ENCODE measurements at regions not wholly inside any gene's neighbourhood (a gene's known extent, or its start where the extent isn't known, plus 50 kb on each side); places are given as distances from the start of the nearest gene placed in this dataset.
"Not testable (repeated sequence)": the region's sequence is repeated elsewhere in the genome, so short reads cannot be mapped to it uniquely, and the experiment has no call there.

DNA sequence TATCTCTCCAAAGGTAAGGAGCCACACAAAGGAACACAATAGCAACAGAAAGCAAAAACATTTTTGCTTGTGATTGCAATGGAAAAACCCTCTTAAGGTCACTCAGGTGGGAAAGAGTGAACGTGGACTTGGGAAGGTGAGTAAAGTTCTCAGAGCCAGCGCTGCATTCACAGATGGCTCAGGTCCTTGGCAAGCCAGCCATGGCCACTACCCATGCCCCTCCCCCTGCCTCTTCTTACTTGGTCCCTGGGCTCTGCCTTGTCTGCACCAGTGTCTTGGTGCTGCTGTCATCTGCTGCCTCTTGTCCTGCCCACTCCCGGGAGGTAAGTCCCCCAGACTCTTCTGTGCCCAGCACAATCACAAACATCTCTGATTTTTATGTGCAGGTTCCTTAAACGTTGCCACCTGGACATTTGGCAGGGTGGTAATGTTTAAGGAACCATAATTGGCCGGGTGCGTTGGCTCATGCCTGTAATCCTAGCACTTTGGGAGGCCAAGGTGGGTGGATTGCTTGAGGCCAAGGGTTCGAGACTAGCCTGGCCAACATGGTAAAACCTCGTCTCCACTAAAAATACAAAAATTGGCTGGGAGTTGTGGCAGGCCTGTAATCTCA lies 74.6 kb downstream of the FEM1C start:
- no peak for DNase-seq

DNA sequence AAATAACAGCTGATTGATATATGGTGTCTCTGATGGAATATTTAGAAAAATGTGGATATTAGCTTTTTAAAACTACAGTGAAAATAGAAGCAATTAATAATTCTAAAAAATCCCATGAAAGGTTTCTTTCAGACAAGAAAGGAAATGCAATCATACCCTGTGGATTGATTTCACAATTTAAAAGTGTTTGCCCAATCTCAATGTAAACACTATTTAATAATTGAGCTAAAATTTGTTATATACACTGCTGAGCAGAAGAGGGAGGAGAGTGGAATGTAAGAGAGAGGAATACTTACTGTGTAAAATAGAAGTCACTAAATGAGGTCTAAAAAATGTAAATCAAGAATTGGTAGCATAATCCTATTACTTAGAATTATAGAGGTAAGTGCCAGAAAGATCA lies 76.9 kb downstream of the FEM1C start:
- DNase-seq: no peak

DNA sequence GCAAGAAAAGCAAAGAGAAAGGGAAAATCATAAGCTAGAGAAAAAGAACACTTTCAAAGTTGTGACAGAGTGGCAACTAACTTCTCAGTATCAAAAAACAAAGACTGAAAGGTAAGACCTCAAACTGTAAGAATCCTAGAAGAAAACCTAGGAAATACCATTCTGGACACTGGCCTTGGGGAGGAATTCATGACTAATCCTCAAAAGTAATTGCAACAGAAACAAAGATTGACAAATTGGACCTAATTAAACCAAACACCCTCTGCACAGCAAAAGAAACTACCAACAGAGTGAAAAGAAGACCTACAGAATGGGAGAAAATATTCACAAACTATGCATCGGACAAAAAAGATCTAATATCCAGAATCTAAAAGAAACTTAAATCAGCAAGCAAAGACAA lies 79.1 kb downstream of the FEM1C start:
- DNase-seq: no peak

DNA sequence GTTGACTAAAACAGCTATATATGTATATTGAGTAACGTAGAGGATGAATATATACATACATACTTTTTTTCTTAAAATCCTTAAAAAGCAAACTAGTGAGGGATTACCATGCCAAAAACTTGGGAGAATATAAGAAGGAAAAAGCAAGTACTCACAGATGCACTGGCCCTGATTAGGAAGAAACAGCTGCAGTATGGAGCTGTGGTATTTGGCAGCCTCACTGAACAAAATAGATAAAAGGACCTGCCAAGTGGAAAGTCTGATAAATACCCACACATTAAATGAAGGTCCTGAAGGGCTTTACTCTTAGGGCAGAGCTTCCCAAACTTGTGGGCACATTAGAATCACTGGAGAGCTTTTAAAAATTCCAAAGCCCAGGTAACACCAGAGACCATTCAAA lies 80.6 kb downstream of the FEM1C start:
- no peak for DNase-seq

DNA sequence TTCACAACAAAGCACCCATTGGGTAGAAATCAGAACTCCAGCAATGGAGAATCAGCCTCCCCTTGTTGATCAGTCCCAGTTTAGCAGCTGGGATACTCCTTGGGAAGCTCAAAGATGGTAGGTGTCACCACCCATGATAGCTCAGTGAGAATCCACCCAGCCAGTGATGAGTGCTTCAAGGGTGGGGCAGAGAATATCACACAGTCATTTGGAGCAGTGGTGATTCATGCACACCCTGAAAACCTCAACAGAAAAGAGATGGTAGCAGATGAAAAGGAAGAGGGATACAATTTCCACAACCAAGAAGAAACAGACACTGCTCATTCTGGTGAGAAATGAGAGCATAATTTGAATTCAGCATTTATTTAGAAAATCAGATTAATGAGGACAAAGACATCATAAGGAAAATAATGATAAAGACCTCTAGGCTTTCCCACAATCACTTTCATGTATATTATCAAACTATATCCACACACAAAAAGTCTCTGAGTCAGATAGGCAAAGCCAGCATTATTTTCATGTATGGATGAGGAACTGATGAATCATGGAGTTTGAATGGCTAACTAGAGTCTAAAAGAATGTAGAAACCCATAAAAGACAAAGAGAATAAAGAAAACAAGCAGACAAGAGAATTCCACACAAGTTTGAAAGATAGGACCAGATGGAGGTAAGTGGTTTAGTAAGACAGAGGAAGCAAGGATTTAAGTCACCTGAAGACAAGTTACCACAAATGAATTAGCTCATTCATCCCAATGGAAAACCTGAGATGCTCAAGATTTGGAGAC lies 82.9 kb downstream of the FEM1C start:
- DNase-seq: no peak

DNA sequence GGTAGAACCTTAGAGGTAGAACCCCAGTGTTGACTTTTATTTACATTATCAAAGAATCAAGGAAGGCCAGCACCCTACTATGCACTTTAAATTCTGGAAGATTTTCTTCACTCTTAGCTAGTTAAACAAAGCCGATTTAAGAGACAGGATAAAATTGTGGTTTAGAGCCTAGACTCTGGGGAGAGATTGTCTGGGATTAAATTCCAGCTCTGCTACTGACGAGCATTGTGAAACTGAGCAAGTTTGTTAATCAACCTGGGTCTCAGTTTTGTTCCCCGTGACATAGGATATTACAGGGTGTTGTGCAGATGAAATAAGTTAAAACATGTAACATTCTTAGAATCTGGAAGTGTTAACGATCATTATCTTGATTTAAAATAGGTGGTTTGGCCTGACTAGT lies 83.5 kb downstream of the FEM1C start:
- DNase-seq: no peak

DNA sequence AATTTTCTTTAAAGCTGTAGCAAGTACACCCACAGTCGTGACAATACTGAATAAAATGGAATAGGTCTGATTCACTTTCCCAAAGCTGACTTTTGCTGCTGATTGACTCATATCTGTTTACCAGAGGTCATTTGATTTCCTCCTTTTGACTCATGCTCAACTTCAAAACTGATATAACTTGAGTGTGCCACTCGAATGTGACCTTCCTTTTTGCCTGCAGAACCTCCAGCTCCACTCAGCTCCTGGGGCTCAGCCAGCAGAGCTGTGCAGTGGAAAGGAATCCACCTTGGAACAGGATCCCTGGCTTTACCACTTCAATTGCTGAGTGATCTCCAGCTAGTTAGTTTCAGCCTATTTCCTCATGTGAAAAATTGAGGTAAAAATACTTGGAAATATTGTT lies 84.1 kb downstream of the FEM1C start:
- no peak for DNase-seq

DNA sequence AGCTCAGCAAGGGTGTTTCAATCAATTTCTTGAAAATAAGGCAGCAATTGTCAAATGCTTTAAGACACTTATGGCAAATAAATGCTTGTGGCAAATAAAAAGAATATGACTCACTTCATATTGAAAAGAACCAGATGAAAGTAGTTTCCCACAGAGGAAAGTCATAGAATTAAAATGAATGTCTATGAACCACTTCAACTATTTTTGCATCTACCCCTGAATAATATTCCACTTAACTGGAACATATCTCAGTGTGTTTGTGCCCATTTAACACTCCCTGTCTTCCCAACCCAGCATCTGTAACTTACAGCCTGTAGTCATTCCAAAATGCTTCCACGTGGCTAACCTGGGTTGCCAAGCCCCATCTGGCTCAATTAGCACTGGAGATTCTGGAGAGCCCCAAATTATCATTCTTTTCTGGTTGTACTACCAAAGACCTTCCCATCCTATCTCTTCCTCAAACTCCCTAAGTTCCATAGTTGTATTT lies 84.7 kb downstream of the FEM1C start:
- DNase-seq: no peak

DNA sequence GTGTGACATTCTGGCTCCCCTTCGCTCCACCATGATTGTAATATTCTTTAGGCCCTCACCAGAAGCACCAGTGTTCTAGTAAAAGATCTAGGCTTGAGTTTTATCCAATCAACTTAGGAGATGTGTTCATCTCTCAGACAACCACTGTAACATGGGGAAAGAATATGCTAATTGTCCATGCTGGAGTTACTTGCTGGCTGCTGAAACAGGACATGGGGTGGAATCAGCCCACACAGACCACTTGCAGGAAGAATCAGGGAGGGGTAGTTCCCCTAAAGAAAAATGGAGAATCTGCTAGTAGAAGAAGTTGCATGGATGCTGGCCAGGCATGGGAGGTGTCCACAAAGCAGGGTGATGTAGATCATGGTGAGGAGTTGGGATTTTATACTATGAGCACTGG lies 86.2 kb downstream of the FEM1C start:
- no peak for DNase-seq

DNA sequence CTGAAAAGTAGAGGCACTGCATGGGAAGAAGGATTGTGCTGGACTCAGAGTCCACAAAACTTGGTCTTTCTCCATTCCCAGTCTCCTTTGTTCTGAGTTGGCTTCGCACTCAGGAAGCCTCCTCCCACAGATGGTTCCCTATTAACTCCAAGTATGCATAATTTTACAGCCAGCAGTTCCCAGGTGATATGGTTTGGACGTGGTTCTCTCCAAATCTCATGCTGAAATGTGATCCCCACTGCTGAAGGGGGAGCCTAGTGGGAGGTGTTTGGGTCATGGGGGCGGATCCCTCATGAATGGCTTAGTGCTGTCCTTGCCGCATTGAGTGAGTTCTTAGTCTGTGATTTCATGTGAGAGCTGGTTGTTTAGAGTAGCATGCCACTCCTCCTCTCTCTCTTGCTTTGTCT lies 86.6 kb downstream of the FEM1C start:
- DNase-seq: no peak

DNA sequence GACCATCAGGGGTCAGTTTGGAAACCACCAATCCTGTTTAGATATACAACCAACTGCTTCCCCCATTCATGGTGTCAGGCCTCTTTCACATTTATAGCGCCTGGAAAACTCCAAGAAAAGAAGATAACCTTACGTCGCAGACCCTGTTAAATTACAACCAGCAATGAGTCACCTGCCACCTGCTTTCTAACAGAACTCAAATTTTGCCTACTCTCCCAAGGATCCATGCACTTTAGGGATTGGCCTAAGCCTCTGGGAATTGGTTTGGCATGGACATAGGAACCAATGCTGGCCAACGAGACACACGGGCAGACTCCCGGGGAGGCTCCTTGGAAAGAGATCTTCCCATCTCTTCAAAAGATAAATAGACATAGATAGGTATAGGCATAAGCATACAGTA lies 87.0 kb downstream of the FEM1C start:
- DNase-seq: no peak

DNA sequence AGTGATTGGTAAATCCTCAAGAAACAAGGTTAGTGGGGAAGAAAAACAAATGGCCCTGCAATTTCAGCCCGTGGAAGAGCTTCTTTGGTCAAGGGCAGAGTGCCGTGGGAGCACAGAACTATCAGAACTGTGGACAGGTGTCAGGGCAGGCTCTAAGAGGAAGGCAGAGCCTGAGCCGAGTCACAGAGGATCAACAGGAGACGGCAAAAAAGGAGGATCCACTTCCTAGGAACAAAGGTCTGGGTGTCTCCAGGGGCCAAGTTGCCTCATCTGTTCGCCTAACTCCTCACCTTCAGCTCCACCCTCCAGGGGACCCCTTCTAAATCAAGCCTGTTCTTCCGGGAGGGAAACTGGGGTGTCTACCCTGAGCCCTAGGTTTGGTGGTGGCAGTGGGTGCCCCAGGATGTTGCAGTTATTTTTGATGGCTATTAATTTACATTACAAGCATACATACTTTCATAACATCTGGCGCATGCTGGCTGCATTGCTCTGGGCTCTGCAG lies 88.0 kb downstream of the FEM1C start:
- DNase-seq: no peak

DNA sequence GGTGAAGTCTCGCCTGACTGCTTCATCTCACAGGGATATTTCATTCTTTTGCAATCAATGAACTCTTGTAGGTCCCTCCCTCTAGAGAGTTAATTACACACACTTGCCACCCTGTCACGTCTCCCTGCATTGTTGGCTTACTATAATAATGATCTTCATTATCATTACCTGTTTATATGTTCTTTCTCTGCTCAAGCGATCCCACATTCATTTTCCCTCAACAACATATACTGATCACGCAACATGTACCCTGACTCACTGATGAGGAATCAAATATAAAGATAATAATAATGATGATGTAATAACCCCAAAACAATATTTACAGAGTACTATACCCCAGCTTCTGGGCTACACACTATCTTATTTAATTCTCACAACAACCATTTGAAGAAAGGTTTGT lies 88.5 kb downstream of the FEM1C start:
- no peak for DNase-seq

DNA sequence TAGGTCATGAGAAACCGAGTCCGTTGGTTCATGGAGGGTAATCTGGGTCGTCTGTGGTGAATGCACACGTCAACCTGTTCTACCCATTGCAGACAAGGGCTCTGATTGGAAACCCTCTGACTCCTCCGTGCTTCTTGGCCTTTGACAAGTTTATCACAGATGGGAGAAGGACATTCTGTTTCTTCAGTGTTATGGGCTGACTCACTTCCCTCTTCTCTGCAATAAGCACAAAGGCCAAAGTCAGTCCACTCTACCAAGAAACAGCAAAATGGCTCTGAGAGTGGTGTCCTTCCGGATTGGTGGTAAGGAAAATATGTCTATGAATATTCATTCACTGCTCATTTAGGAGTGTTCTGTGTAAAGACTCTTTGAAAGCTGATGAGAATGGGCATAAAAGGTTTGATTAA lies 89.3 kb downstream of the FEM1C start:
- DNase-seq: no peak

DNA sequence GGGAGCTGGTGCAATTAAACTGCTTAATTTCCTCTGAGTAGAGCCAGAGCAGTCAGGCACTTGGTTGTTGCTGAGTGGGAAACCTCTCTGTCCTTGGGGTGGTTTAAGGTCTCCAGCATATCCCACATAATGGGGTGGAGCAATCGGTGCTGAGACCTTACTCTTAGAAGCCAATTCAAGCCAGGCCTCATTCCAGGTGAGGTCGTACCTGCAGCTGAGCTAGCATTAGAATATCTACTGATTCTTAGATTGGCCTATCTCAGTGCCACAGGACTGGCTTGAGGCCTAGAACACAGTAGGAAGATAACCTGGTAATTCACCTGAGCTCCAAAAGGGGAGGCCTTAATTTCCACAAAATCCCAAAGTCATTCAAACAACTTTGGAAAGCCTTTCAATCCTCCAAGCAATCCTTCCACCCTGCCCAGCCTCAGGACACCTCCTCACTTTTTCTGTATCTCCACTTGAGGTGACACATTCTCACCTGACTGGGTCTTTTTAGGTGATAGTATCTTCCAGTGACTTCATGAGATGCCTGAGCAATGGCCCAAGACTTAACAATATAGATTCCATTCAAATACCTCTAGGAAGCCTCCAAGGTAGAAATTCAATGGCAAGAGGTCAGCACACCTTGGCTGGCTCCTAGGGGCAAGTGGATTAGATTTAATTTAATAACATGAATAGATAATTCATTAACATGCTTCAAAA lies 91.0 kb downstream of the FEM1C start:
- no peak for DNase-seq

DNA sequence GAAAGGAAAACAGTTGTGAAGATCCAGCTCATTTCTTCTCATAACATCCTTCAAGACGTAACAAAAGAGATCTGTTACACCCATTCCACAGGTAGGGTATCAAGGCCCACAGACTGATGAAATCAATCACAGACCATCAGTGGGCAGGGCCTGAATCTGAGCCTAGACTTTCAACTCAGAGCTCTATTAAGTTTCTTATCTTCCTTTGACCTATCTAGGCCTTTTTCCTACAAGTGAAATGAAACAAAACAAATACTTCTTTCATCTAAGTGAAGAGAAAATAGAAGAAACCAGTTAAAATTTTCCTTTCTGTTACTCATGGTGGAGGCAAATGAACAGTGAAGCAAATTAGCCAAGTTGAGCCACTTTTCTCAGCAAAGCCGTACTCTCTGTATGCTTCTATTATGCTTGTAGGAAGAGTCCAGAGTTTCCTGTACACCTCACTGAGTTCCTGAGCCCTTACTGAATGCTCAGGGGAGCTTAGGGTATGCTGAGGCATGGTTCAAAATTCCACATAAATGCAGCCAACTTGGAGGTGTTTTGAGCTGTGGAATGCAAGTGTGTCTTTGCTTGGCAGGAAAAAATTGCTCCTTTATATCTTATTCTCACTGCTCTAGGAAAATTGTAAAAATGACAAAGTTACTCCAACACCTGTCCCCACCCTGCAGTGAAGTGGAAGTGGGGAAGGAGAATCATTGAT lies 91.9 kb downstream of the FEM1C start:
- no peak for DNase-seq

DNA sequence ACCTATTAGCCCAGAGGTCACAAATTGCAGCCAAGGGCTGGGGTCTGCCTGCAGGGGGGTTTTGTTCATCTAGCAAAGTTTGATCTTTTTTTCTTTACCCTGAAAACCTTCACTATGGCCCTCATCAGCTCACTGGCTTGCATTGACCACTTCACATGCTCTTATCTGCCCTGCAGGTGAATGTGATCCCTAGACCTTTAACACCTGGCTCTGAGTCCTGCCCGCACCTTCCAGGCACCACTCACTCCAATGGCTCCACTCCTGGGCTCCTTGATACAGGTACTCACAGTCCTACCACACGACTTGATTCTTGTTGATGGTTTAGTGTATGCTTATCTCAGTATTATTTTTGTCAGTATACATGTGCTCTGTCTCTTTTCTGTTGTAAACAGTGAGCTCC lies 92.5 kb downstream of the FEM1C start:
- no peak for DNase-seq

DNA sequence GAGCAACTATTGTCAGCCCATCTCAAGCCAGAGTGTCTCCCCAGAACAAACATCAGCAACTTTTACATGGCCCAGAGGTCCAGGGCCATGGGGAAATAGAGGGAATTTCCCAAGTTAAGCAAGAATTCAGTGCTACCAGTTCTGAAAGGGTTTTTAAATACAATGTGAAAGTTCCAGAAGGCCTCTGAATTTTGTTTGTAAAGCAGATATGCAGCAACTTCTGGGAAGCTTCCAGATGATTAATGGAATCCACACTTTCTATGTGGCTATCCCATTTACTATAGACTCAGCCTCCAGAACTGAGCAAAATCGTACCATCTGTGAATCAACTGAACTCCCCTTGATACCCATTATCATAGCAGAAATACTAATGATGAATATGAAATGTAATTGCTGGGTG lies 93.8 kb downstream of the FEM1C start:
- DNase-seq: no peak

DNA sequence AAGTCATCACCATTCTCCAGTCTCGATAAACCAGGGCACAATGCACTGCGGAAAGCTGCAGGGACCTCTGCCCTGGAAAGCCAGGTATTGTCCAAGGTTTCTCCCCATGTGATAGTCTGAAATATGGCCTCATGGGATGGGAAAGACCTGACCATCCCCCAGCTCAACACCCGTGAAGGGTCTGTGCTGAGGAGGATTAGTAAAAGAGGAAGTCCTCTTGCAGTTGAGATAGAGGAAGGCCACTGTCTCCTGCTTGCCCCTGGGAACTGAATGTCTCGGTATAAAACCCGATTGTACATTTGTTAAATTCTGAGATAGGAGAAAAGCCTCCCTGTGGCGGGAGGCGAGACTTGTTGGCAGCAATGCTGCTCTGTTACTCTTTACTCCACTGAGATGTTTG lies 95.9 kb downstream of the FEM1C start:
- not testable (repeated sequence) for DNase-seq

DNA sequence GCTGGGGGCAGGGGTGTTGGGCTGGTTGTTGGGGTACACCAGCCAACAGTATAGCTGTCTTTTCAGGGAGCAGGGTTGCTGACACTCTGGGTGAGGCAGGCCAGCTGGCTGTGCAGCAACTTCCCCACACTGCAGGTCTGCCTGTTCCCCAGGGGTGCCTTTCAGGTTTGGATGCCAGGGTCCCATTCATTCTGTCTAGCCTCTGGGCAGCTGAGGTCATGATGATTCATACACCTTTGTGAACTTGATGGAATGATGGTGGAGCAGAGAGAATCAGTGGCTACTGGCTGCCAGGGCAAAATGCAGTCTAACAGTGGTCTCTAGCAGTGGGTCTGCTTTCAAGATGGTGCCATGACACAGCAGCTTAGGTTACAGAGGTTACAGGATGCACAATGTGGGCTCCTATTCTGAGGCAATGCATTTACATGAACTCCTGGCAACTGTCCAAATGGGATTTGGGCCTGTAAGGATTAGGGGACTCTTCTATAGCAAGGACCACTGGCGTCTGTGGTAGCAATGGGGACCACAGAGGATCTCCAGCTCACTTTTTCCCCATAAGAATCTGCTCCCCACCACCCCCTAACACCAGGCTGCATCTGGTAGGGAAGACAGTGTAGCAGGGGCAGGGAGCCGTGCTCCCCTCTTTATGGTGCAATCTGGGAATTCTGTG lies 103.7 kb downstream of the FEM1C start:
- no peak for DNase-seq

DNA sequence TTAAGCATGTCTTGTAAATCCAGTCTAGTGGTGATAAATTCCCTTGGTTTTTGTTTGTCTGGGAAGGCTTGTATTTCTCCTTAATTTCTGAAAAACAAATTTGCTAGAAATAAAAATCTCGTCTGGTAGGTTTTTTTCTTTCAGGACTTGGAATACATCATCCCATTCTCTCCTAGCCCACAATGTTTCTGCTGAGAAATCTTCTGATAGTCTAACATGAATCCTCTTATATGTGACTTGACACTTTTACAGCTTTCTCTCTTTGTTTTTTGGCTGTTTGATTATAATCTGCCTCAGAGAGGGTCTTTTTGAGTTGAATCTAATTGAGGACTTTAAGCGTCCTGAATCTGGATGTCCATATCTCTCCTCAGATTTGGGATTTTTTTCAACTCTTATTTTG lies 104.9 kb downstream of the FEM1C start:
- no peak for DNase-seq

DNA sequence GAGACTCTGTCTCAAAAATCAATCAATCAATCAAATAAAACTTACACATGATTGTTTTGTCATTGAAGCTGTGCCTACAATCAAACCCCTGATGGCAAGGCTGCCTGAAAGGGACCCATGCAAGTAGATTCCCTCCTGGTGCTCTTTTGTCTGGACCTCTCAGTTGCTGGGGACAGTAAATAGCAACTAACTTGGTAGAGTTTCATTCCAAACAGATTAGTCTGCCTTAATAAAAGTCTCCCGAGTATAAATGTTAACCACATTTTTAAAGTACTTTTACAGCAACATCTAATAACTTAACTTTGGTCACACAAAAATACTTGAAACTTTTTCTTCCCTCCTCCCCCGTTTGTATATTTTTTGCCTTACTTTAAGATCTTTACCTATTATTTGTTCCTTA lies 105.5 kb downstream of the FEM1C start:
- no peak for DNase-seq

Measured in CD4-positive, alpha-beta T cell treated with Interferon gamma for 1 hour (primary cell).